WI38 (cell line): ENCODE measurements at regions not wholly inside any gene's neighbourhood (a gene's known extent, or its start where the extent isn't known, plus 50 kb on each side); places are given as distances from the start of the nearest gene placed in this dataset.

Experiments used
- H3K4me3 ChIP-seq: 2 replicates; pipeline ENCODE4 v1.5.1; 2011; ENCODE audit warnings: low read depth, mild to moderate bottlenecking, control low read depth, low read length
- CTCF ChIP-seq: IDR thresholded peaks from 2 replicates; pipeline ENCODE4 v1.5.1; 2012; ENCODE audit warnings: low read depth, mild to moderate bottlenecking, control low read depth, low read length

- no peak overlapping the region for H3K4me3 ChIP-seq
- no peak for TF ChIP-seq CTCF
Observed at GRCh38 chr20:39762716-39763115, 800.6 kb downstream of the DHX35 start.

GRCh38 chr20:39758876-39759275 lies 796.7 kb downstream of the DHX35 start:
- TF ChIP-seq CTCF: no peak
- no peak overlapping the region for H3K4me3 ChIP-seq

- TF ChIP-seq CTCF: no peak
- H3K4me3 ChIP-seq: no peak overlapping the region
Observed at GRCh38 chr20:39756828-39757227, 794.7 kb downstream of the DHX35 start.

- TF ChIP-seq CTCF: no peak
- no peak overlapping the region for H3K4me3 ChIP-seq
Observed at GRCh38 chr20:39756369-39756768, 794.2 kb downstream of the DHX35 start.

GRCh38 chr20:39752262-39752876 lies 790.2 kb downstream of the DHX35 start:
- H3K4me3 ChIP-seq: no peak overlapping the region
- TF ChIP-seq CTCF: no peak

GRCh38 chr20:39751557-39752137 lies 789.5 kb downstream of the DHX35 start:
- TF ChIP-seq CTCF: no peak
- no peak overlapping the region for H3K4me3 ChIP-seq

GRCh38 chr20:39745380-39745779 lies 783.2 kb downstream of the DHX35 start:
- no peak for TF ChIP-seq CTCF
- H3K4me3 ChIP-seq: no peak overlapping the region
